Right cardiac atrium (tissue), 5 donors: ENCODE measurements at regions not wholly inside any gene's neighbourhood (a gene's known extent, or its start where the extent isn't known, plus 50 kb on each side); places are given as distances from the start of the nearest gene placed in this dataset.
"Not testable (repeated sequence)": the region's sequence is repeated elsewhere in the genome, so short reads cannot be mapped to it uniquely, and the experiment has no call there.

ENCODE experiments used
- ATAC-seq, 2 donors: fragments of 200-7000 bp; cut with Tn5 transposase; one replicate each; pipeline versions ENCODE4 v1.8.0 to v1.9.1; 2020; ENCODE audit warnings: moderate library complexity in 2 of 2, mild to moderate bottlenecking in 1 of 2
- DNase-seq, 3 donors: peaks; one replicate each; pipeline ENCODE4 v3.0.0-alpha.2; 2020
- H3K27ac ChIP-seq: one replicate; pipeline ENCODE4 v1.5.1; 2013; ENCODE audit warnings: mild to moderate bottlenecking, low read length, control low read depth, moderate library complexity
- H3K27me3 ChIP-seq: one replicate; pipeline ENCODE4 v1.6.1; 2013; ENCODE audit not compliant: control insufficient read depth, insufficient read depth
- H3K4me1 ChIP-seq: one replicate; pipeline ENCODE4 v1.6.1; 2013; ENCODE audit warnings: low read length; ENCODE audit not compliant: control insufficient read depth, insufficient read depth
- H3K4me3 ChIP-seq: one replicate; pipeline ENCODE4 v1.5.1; 2013; ENCODE audit warnings: low read length, control low read depth
- H3K9me3 ChIP-seq: one replicate; pipeline ENCODE4 v1.6.1; 2013; ENCODE audit warnings: low read length; ENCODE audit not compliant: control insufficient read depth
- WGBS: extraction: QIAGEN DNeasy Blood & Tissue Kit; methylation state at CpG from one replicate; pipeline ENCODE4 v1.1.7; 2013; 5-methylcytosine and 5-hydroxymethylcytosine counted together
- intact Hi-C, 4 donors: fragments of 100-400 bp; cut with DNase I; formaldehyde crosslinking; loops; one replicate each; pipeline versions ENCODE4 v1.11.0 to v1.14.0; 2022 to 2023
- donor health status: healthy with polysubstance abuse.
- donor health status: DM: no; HTN: yes; CAD: no.
- donor health status: DM: no; HTN: no; CAD: no.
- donor health status: DM: no; HTN: yes; CAD: no; lungs with severe emphysema.
- donor health status: DM: yes; HTN: yes; CAD: no.

- no peaks in the 10 kb centered on the region for H3K27me3 ChIP-seq
- ATAC-seq (no peak), DNase-seq (no peak)
- H3K4me3 ChIP-seq = no peak overlapping the region
- H3K4me1 ChIP-seq = no peaks in the 10 kb centered on the region
- no peak overlapping the region for H3K27ac ChIP-seq
- H3K9me3 ChIP-seq = no peaks in the 10 kb centered on the region
- intact Hi-C loops = no loop called here
- WGBS = 61% methylated on average over 3 of the region's 3 CpGs
These were observed 801.1 kb downstream of the SLITRK5 start for GRCh38 chr13:88472316-88472715.

- Histone ChIP-seq H3K27me3 (no peaks in the 10 kb centered on the region), H3K4me1 (no peaks in the 10 kb centered on the region), H3K27ac (no peak overlapping the region), H3K4me3 (no peak overlapping the region), H3K9me3 (no peaks in the 10 kb centered on the region)
- intact Hi-C loops = no loop called here
- no peak for ATAC-seq
- WGBS = 67% methylated on average over 1 of the region's 1 CpG
- no peak for DNase-seq
These were observed 812.0 kb downstream of the SLITRK5 start for GRCh38 chr13:88483202-88483601.

- Histone ChIP-seq H3K9me3 (no peaks in the 10 kb centered on the region), H3K4me3 (no peak overlapping the region), H3K27ac (no peak overlapping the region), H3K27me3 (no peaks in the 10 kb centered on the region), H3K4me1 (no peaks in the 10 kb centered on the region)
- WGBS = 29% methylated on average over 1 of the region's 1 CpG
- intact Hi-C loops = no loop called here
- DNase-seq (no peak), ATAC-seq (no peak)
These were observed 836.7 kb downstream of the SLITRK5 start for GRCh38 chr13:88507909-88508308.

- ATAC-seq, H3K4me1 ChIP-seq, H3K9me3 ChIP-seq, H3K4me3 ChIP-seq, DNase-seq, H3K27me3 ChIP-seq, H3K27ac ChIP-seq, intact Hi-C loops: not testable (repeated sequence)
- WGBS = 93% methylated on average over 2 of the region's 3 CpGs
These were observed 841.8 kb downstream of the SLITRK5 start for GRCh38 chr13:88512993-88513392.

- Histone ChIP-seq H3K27me3 (no peaks in the 10 kb centered on the region), H3K4me3 (no peak overlapping the region), H3K4me1 (no peaks in the 10 kb centered on the region), H3K9me3 (no peaks in the 10 kb centered on the region), H3K27ac (no peak overlapping the region)
- 52% methylated on average over 6 of the region's 6 CpGs for WGBS
- ATAC-seq = no peak
- DNase-seq = no peak
- intact Hi-C loops = no loop called here
These were observed 855.1 kb downstream of the SLITRK5 start for GRCh38 chr13:88526186-88526852.

GRCh38 chr13:88526853-88527215 is 855.7 kb downstream of the SLITRK5 start:
- WGBS = 68% methylated on average over 6 of the region's 6 CpGs
- Histone ChIP-seq H3K9me3 (no peaks in the 10 kb centered on the region), H3K27ac (no peak overlapping the region), H3K27me3 (no peaks in the 10 kb centered on the region), H3K4me3 (no peak overlapping the region), H3K4me1 (no peaks in the 10 kb centered on the region)
- no peak for DNase-seq
- no peak for ATAC-seq
- intact Hi-C loops = no loop called here

- ATAC-seq (no peak), DNase-seq (no peak)
- Histone ChIP-seq H3K27me3 (no peaks in the 10 kb centered on the region), H3K4me1 (no peaks in the 10 kb centered on the region), H3K27ac (no peak overlapping the region), H3K4me3 (no peak overlapping the region), H3K9me3 (no peaks in the 10 kb centered on the region)
- intact Hi-C loops = no loop called here
- 84% methylated on average over 1 of the region's 1 CpG for WGBS
These were observed 870.8 kb downstream of the SLITRK5 start for GRCh38 chr13:88541994-88542393.

GRCh38 chr13:88544836-88545235 is 873.7 kb downstream of the SLITRK5 start:
- Histone ChIP-seq H3K9me3 (no peaks in the 10 kb centered on the region), H3K4me1 (no peaks in the 10 kb centered on the region), H3K4me3 (no peak overlapping the region), H3K27ac (no peak overlapping the region), H3K27me3 (no peaks in the 10 kb centered on the region)
- 46% methylated on average over 1 of the region's 1 CpG for WGBS
- DNase-seq (no peak), ATAC-seq (no peak)
- intact Hi-C loops = no loop called here

- H3K27ac ChIP-seq = no peak overlapping the region
- 96% methylated on average over 2 of the region's 2 CpGs for WGBS
- ATAC-seq = no peak
- no peak for DNase-seq
- no peak overlapping the region for H3K4me3 ChIP-seq
- H3K4me1 ChIP-seq = no peaks in the 10 kb centered on the region
- no peaks in the 10 kb centered on the region for H3K27me3 ChIP-seq
- intact Hi-C loops = no loop called here
- no peaks in the 10 kb centered on the region for H3K9me3 ChIP-seq
These were observed 881.8 kb downstream of the SLITRK5 start for GRCh38 chr13:88552966-88553365.

- no peaks in the 10 kb centered on the region for H3K27me3 ChIP-seq
- no peak for DNase-seq
- no peak overlapping the region for H3K4me3 ChIP-seq
- intact Hi-C loops = no loop called here
- no peak overlapping the region for H3K27ac ChIP-seq
- no peak for ATAC-seq
- H3K4me1 ChIP-seq = no peaks in the 10 kb centered on the region
- H3K9me3 ChIP-seq = no peaks in the 10 kb centered on the region
These were observed 894.4 kb downstream of the SLITRK5 start for GRCh38 chr13:88565566-88565965.

- DNase-seq (no peak), ATAC-seq (no peak)
- no peaks in the 10 kb centered on the region for H3K27me3 ChIP-seq
- no peak overlapping the region for H3K4me3 ChIP-seq
- 49% methylated on average over 2 of the region's 2 CpGs for WGBS
- H3K4me1 ChIP-seq = no peaks in the 10 kb centered on the region
- intact Hi-C loops = no loop called here
- no peak overlapping the region for H3K27ac ChIP-seq
- H3K9me3 ChIP-seq = no peaks in the 10 kb centered on the region
These were observed 914.7 kb downstream of the SLITRK5 start for GRCh38 chr13:88585861-88586260.

- H3K27me3 ChIP-seq = no peaks in the 10 kb centered on the region
- H3K9me3 ChIP-seq = no peaks in the 10 kb centered on the region
- no peak for DNase-seq
- H3K4me3 ChIP-seq = no peak overlapping the region
- H3K27ac ChIP-seq = no peak overlapping the region
- intact Hi-C loops = no loop called here
- no peaks in the 10 kb centered on the region for H3K4me1 ChIP-seq
- no peak for ATAC-seq
These were observed 915.1 kb downstream of the SLITRK5 start for GRCh38 chr13:88586263-88586662.
